Activated CD8-positive, alpha-beta T cell treated with anti-CD3 and anti-CD28 coated beads for 36 hours (primary cell): ENCODE measurements at regions not wholly inside any gene's neighbourhood (a gene's known extent, or its start where the extent isn't known, plus 50 kb on each side); places are given as distances from the start of the nearest gene placed in this dataset.

Experiments
- ATAC-seq: fragments of 200-7000 bp; cut with Tn5 transposase; one replicate; pipeline ENCODE4 v1.10.0; 2021; ENCODE audit warnings: mild to moderate bottlenecking, moderate library complexity
- CTCF ChIA-PET: fragments of 350-600 bp; sonication (Branson Sonifier 250); formaldehyde crosslinking; loops from one replicate; lab custom pipeline; 2021; ENCODE audit warnings: antibody characterized with exemption; lab: Charles Lee
- POLR2A ChIA-PET: fragments of 350-600 bp; sonication (Branson Sonifier 250); formaldehyde crosslinking; loops from one replicate; lab custom pipeline; 2021; ENCODE audit warnings: antibody characterized with exemption; lab: Charles Lee
- DNase-seq: peaks from one replicate; pipeline ENCODE4 v3.0.0-alpha.2; 2020
- H3K27ac Mint-ChIP-seq: one replicate; pipeline ENCODE4 v1.8.0; 2021; ENCODE audit warnings: mild to moderate bottlenecking, mixed read lengths
- H3K27me3 Mint-ChIP-seq: one replicate; pipeline ENCODE4 v1.8.0; 2021; ENCODE audit warnings: mixed read lengths
- H3K36me3 Mint-ChIP-seq: one replicate; pipeline ENCODE4 v1.8.0; 2021; ENCODE audit warnings: low read depth, mixed read lengths
- H3K4me1 Mint-ChIP-seq: one replicate; pipeline ENCODE4 v1.8.0; 2021; ENCODE audit warnings: low read depth, mixed read lengths
- H3K4me3 Mint-ChIP-seq: one replicate; pipeline ENCODE4 v1.8.0; 2021; ENCODE audit warnings: mild to moderate bottlenecking, moderate library complexity, mixed read lengths
- H3K9me3 Mint-ChIP-seq: one replicate; pipeline ENCODE4 v1.8.0; 2021; ENCODE audit warnings: mixed read lengths
- intact Hi-C: fragments of 100-400 bp; cut with micrococcal nuclease; formaldehyde crosslinking; loops from one replicate; pipeline ENCODE4 v1.10.0; 2022
- TF ChIP-seq, protein P1 (sequence below): fragments of 200-600 bp; IDR thresholded peaks from one replicate; pipeline ENCODE4 v1.8.0; 2022; ENCODE audit warnings: antibody characterized with exemption, mild to moderate bottlenecking

GRCh38 chr11:15692739-15693138, 578.0 kb downstream of the INSC start:
- Mint-ChIP-seq H3K4me3 (no peak overlapping the region), H3K36me3 (no peaks in the 10 kb centered on the region), H3K27ac (no peak overlapping the region), H3K9me3 (peaks cover 1% of the 10 kb centered on the region), H3K4me1 (no peaks in the 10 kb centered on the region), H3K27me3 (peaks cover 1% of the 10 kb centered on the region)
- TF ChIP-seq, protein P1, sequence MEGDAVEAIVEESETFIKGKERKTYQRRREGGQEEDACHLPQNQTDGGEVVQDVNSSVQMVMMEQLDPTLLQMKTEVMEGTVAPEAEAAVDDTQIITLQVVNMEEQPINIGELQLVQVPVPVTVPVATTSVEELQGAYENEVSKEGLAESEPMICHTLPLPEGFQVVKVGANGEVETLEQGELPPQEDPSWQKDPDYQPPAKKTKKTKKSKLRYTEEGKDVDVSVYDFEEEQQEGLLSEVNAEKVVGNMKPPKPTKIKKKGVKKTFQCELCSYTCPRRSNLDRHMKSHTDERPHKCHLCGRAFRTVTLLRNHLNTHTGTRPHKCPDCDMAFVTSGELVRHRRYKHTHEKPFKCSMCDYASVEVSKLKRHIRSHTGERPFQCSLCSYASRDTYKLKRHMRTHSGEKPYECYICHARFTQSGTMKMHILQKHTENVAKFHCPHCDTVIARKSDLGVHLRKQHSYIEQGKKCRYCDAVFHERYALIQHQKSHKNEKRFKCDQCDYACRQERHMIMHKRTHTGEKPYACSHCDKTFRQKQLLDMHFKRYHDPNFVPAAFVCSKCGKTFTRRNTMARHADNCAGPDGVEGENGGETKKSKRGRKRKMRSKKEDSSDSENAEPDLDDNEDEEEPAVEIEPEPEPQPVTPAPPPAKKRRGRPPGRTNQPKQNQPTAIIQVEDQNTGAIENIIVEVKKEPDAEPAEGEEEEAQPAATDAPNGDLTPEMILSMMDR: no peak
- DNase-seq: peak; percentile 2
- ChIA-PET CTCF (no interaction called here), POLR2A (no interaction called here)
- no peak for ATAC-seq
- intact Hi-C loops: no loop called here

- TF ChIP-seq, protein P1: no peak
- peaks cover 1% of the 10 kb centered on the region for H3K9me3 Mint-ChIP-seq
- H3K36me3 Mint-ChIP-seq: no peaks in the 10 kb centered on the region
- ChIA-PET CTCF (no interaction called here), POLR2A (interaction anchor here (0.7 kb wide), 1 partner anchor 1068 kb away, joined by 3 read pairs; no protein-coding TSS in a partner anchor)
- no peak overlapping the region for H3K4me3 Mint-ChIP-seq
- DNase-seq: no peak
- peaks cover 3% of the 10 kb centered on the region for H3K27me3 Mint-ChIP-seq
- no peak overlapping the region for H3K27ac Mint-ChIP-seq
- intact Hi-C loops: no loop called here
- ATAC-seq: no peak
- no peaks in the 10 kb centered on the region for H3K4me1 Mint-ChIP-seq
Measured at GRCh38 chr11:15695096-15695721, 580.5 kb downstream of the INSC start.

DNA sequence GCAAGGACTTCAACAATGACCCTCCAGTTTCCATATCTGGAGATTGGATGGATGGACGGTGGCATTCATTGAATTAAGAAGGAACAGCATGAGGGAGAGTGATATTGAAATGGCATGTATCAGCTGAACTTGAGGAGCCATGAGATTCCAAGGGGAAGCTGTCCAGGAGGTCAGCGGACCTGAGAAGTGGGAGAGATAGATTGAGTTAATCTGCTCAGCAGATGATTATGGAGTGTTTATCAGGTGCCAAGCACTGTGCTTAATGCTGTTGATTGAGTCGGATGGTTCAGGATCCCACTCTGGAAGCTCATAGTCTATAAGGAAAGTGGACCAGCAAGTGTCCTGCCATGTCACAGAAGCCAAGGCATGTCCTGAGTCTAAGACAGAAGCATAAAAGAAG, 581.3 kb downstream of the INSC start:
- H3K27ac Mint-ChIP-seq: no peak overlapping the region
- DNase-seq (no peak), ATAC-seq (no peak)
- peaks cover 1% of the 10 kb centered on the region for H3K9me3 Mint-ChIP-seq
- H3K4me3 Mint-ChIP-seq: no peak overlapping the region
- ChIA-PET CTCF (no interaction called here), POLR2A (no interaction called here)
- no peaks in the 10 kb centered on the region for H3K36me3 Mint-ChIP-seq
- intact Hi-C loops: no loop called here
- no peaks in the 10 kb centered on the region for H3K4me1 Mint-ChIP-seq
- TF ChIP-seq, protein P1: no peak
- peaks cover 3% of the 10 kb centered on the region for H3K27me3 Mint-ChIP-seq

- CTCF ChIA-PET: no interaction called here
- Mint-ChIP-seq H3K36me3 (no peaks in the 10 kb centered on the region), H3K4me3 (no peak overlapping the region), H3K27ac (no peak overlapping the region), H3K4me1 (no peaks in the 10 kb centered on the region), H3K27me3 (peaks cover 3% of the 10 kb centered on the region), H3K9me3 (peaks cover 1% of the 10 kb centered on the region)
- POLR2A ChIA-PET: no interaction called here
- TF ChIP-seq, protein P1: no peak
- DNase-seq (no peak), ATAC-seq (no peak)
- intact Hi-C loops: no loop called here
Measured at GRCh38 chr11:15697437-15698236, 582.9 kb downstream of the INSC start.

GRCh38 chr11:15698855-15699254, 584.1 kb downstream of the INSC start:
- Mint-ChIP-seq H3K4me1 (no peaks in the 10 kb centered on the region), H3K27ac (no peak overlapping the region), H3K36me3 (no peaks in the 10 kb centered on the region), H3K27me3 (peaks cover 2% of the 10 kb centered on the region), H3K4me3 (no peak overlapping the region), H3K9me3 (no peaks in the 10 kb centered on the region)
- DNase-seq (no peak), ATAC-seq (no peak)
- intact Hi-C loops: no loop called here
- CTCF ChIA-PET: no interaction called here
- TF ChIP-seq, protein P1: no peak
- POLR2A ChIA-PET: no interaction called here
